HEK293 (cell line): ENCODE measurements at regions not wholly inside any gene's neighbourhood (a gene's known extent, or its start where the extent isn't known, plus 50 kb on each side); places are given as distances from the start of the nearest gene placed in this dataset.

Experiments used
- CTCF ChIA-PET: fragments of 350-600 bp; formaldehyde crosslinking; extraction: SDS; loops from one replicate; lab custom pipeline; 2021; ENCODE audit warnings: antibody characterized with exemption; lab: Yijun Ruan, JAX
- POLR2A ChIA-PET: fragments of 300-600 bp; formaldehyde crosslinking; extraction: SDS; loops from one replicate; lab custom pipeline; 2020; ENCODE audit warnings: antibody characterized with exemption, inconsistent platforms; lab: Yijun Ruan, JAX
- H3K27ac ChIP-seq: fragments of 200-500 bp; sonication (Bioruptor generic); 2 replicates; pipeline ENCODE4 v1.5.1; 2014; ENCODE audit warnings: low read depth, low read length, control low read depth, inconsistent platforms; ENCODE audit errors: extremely low read depth
- H3K36me3 ChIP-seq, 2 experiments: fragments of 200-500 bp in 1 of 2; sonication (Bioruptor generic) in 1 of 2; 1 replicate in 1 of 2; 2 replicates in 1 of 2; pipeline ENCODE4 v1.5.1; 2014 to 2017; ENCODE audit warnings: inconsistent platforms in 2 of 2, low read length in 2 of 2; ENCODE audit not compliant: control insufficient read depth in 2 of 2, insufficient read depth in 1 of 2
- H3K4me1 ChIP-seq: fragments of 200-500 bp; sonication (Bioruptor generic); 2 replicates; pipeline ENCODE4 v1.5.1; 2014; ENCODE audit warnings: mild to moderate bottlenecking, low read length, inconsistent platforms; ENCODE audit not compliant: control insufficient read depth, insufficient read depth
- H3K4me3 ChIP-seq: 2 replicates; pipeline ENCODE4 v1.5.1; 2011; ENCODE audit warnings: low read depth, mild to moderate bottlenecking, control low read depth, low read length, moderate library complexity
- H3K9me3 ChIP-seq: fragments of 200-500 bp; sonication (Bioruptor generic); 2 replicates; pipeline ENCODE4 v1.5.1; 2014; ENCODE audit warnings: low read depth, low read length, inconsistent platforms; ENCODE audit not compliant: control insufficient read depth, insufficient read depth
- HOXC10 ChIP-seq: sonication (generic); formaldehyde crosslinking; IDR thresholded peaks from 2 replicates; pipeline ENCODE4 v1.8.1; 2023; ENCODE audit warnings: mild to moderate bottlenecking, missing genetic modification reagents
- KLF7 ChIP-seq: fragments of 450-650 bp; formaldehyde crosslinking; IDR thresholded peaks from 2 replicates; pipeline ENCODE4 v1.5.1; 2016; ENCODE audit warnings: missing biosample characterization, missing genetic modification characterization, borderline replicate concordance
- OVOL3 ChIP-seq: fragments of 450-650 bp; formaldehyde crosslinking; IDR thresholded peaks from 2 replicates; pipeline ENCODE4 v1.5.1; 2016; ENCODE audit warnings: missing biosample characterization, missing genetic modification characterization
- TCF7L2 ChIP-seq: IDR thresholded peaks from 2 replicates; pipeline ENCODE4 v1.6.1; 2011; ENCODE audit warnings: low read depth, mild to moderate bottlenecking, inconsistent platforms, low read length, moderate library complexity, borderline replicate concordance
- ZBTB21 ChIP-seq: fragments of 450-650 bp; formaldehyde crosslinking; IDR thresholded peaks from 2 replicates; pipeline ENCODE4 v1.5.1; 2017; ENCODE audit warnings: missing biosample characterization, missing genetic modification characterization
- ZEB2 ChIP-seq: fragments of 450-650 bp; formaldehyde crosslinking; IDR thresholded peaks from 2 replicates; pipeline ENCODE4 v1.5.1; 2016; ENCODE audit warnings: missing biosample characterization, missing genetic modification characterization
- ZNF211 ChIP-seq: fragments of 450-650 bp; formaldehyde crosslinking; IDR thresholded peaks from 2 replicates; pipeline ENCODE4 v1.5.1; 2016; ENCODE audit warnings: low read depth, missing biosample characterization, missing genetic modification characterization
- ZNF214 ChIP-seq: fragments of 450-650 bp; formaldehyde crosslinking; IDR thresholded peaks from 2 replicates; pipeline ENCODE4 v1.5.1; 2017; ENCODE audit warnings: missing biosample characterization, mild to moderate bottlenecking, missing genetic modification characterization, borderline replicate concordance
- ZNF391 ChIP-seq: fragments of 450-650 bp; formaldehyde crosslinking; IDR thresholded peaks from 2 replicates; pipeline ENCODE4 v1.5.1; 2016; ENCODE audit warnings: low read depth, missing biosample characterization, missing genetic modification characterization, borderline replicate concordance
- ZNF571 ChIP-seq: fragments of 450-650 bp; formaldehyde crosslinking; IDR thresholded peaks from 2 replicates; pipeline ENCODE4 v1.5.0; 2017; ENCODE audit warnings: missing biosample characterization, missing genetic modification characterization
- ZNF621 ChIP-seq: fragments of 450-650 bp; formaldehyde crosslinking; IDR thresholded peaks from 2 replicates; pipeline ENCODE4 v1.5.1; 2017; ENCODE audit warnings: missing biosample characterization, missing genetic modification characterization
- ZNF777 ChIP-seq: fragments of 450-650 bp; formaldehyde crosslinking; IDR thresholded peaks from 2 replicates; pipeline ENCODE4 v1.5.1; 2017; ENCODE audit warnings: missing biosample characterization, missing genetic modification characterization, borderline replicate concordance
- ZNF792 ChIP-seq: fragments of 450-650 bp; formaldehyde crosslinking; IDR thresholded peaks from 2 replicates; pipeline ENCODE4 v1.5.1; 2016; ENCODE audit warnings: missing biosample characterization, missing genetic modification characterization
- ZNF837 ChIP-seq: fragments of 450-650 bp; formaldehyde crosslinking; IDR thresholded peaks from 2 replicates; pipeline ENCODE4 v1.5.1; 2016; ENCODE audit warnings: missing biosample characterization, missing genetic modification characterization
- TF ChIP-seq, protein P1 (sequence below): fragments of 450-650 bp; formaldehyde crosslinking; IDR thresholded peaks from 2 replicates; pipeline ENCODE4 v1.5.1; 2017; ENCODE audit warnings: missing biosample characterization, missing genetic modification characterization
- TF ChIP-seq, protein P2 (sequence below): fragments of 450-650 bp; formaldehyde crosslinking; IDR thresholded peaks from 2 replicates; pipeline ENCODE4 v1.5.1; 2016; ENCODE audit warnings: missing biosample characterization, missing genetic modification characterization
- TF ChIP-seq, protein P3 (sequence below): fragments of 450-650 bp; formaldehyde crosslinking; IDR thresholded peaks from 2 replicates; pipeline ENCODE4 v1.5.1; 2016; ENCODE audit warnings: missing biosample characterization, missing genetic modification characterization
- TF ChIP-seq, protein P4 (sequence below): fragments of 450-650 bp; formaldehyde crosslinking; IDR thresholded peaks from 2 replicates; pipeline ENCODE4 v1.5.1; 2016; ENCODE audit warnings: missing biosample characterization, missing genetic modification characterization

DNA sequence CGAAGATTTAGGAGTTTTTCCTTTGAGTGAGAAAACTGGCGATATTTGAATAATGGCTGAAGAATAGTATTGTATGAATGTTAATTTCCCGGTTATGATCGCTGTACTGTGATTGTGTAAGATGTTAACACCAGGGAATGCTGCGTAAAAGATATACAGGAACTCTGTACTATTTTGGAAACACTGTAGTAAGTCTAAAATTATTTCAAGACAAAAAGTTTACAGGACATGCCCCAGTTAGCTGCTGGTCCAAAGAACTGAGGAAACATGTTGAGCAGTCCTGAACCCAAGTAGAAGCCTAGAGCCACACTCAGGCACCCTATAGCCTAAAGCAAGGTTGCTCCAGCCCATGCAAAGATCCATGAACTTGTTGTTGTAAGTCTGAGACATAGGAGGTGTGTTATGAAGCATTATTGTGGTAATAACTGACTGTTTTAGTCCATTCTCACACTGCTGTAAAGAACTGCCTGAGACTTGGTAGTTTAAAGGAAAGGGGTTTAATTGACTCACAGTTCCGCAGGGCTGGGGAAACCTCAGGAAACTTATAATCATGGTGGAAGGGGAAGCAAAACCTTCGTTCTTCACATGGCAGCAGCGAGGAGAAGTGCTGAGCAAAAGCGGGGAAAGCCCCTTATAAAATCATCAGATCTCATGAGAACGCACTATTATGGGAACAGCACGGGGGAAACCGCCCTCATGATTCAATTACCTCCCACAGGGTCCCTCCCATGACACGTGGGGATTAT is 99.8 kb upstream of the RESF1 start:
- Histone ChIP-seq H3K9me3 (no peaks in the 10 kb centered on the region), H3K4me1 (no peaks in the 10 kb centered on the region), H3K4me3 (no peak overlapping the region), H3K27ac (no peak overlapping the region), H3K36me3 (no peaks in the 10 kb centered on the region)
- ChIA-PET POLR2A (no interaction called here), CTCF (no interaction called here)
- TF ChIP-seq, protein P1, sequence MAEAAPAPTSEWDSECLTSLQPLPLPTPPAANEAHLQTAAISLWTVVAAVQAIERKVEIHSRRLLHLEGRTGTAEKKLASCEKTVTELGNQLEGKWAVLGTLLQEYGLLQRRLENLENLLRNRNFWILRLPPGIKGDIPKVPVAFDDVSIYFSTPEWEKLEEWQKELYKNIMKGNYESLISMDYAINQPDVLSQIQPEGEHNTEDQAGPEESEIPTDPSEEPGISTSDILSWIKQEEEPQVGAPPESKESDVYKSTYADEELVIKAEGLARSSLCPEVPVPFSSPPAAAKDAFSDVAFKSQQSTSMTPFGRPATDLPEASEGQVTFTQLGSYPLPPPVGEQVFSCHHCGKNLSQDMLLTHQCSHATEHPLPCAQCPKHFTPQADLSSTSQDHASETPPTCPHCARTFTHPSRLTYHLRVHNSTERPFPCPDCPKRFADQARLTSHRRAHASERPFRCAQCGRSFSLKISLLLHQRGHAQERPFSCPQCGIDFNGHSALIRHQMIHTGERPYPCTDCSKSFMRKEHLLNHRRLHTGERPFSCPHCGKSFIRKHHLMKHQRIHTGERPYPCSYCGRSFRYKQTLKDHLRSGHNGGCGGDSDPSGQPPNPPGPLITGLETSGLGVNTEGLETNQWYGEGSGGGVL (tag by site-specific recombination): no peak
- no peak for TF ChIP-seq ZEB2 (tag by site-specific recombination)
- no peak for TF ChIP-seq ZNF792 (tag by site-specific recombination)

DNA sequence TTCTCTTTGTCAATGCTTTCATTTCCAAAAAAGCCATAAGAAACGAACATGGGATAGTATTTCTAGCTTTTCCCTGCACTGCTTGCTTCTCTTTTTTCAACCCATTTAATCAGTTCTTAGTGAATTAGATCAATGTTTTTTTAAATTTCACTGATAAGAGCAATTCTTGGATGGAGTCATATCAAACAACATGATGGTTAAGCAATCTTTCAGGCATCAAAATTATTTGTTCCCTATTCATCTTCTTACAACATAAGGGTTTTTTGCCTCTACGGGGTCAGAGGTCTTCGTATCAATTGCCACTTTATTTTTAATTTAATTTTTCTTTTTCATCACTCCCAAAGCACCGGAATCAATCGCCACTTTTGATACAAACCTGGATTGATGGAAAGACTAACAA is 103.8 kb upstream of the RESF1 start:
- POLR2A ChIA-PET: no interaction called here
- CTCF ChIA-PET: interaction anchor here (0.8 kb wide), 1 partner anchor 14 kb away, joined by 5 read pairs; no protein-coding TSS in a partner anchor
- Histone ChIP-seq H3K9me3 (no peaks in the 10 kb centered on the region), H3K4me3 (no peak overlapping the region), H3K36me3 (no peaks in the 10 kb centered on the region), H3K27ac (no peak overlapping the region), H3K4me1 (no peaks in the 10 kb centered on the region)
- no peak for TF ChIP-seq TCF7L2
- no peak for TF ChIP-seq ZNF621 (tag by site-specific recombination)
- no peak for TF ChIP-seq ZNF571 (tag by site-specific recombination)
- TF ChIP-seq HOXC10 (CRISPR knock-in tag): no peak
- TF ChIP-seq ZNF214 (tag by site-specific recombination): no peak
- TF ChIP-seq, protein P2, sequence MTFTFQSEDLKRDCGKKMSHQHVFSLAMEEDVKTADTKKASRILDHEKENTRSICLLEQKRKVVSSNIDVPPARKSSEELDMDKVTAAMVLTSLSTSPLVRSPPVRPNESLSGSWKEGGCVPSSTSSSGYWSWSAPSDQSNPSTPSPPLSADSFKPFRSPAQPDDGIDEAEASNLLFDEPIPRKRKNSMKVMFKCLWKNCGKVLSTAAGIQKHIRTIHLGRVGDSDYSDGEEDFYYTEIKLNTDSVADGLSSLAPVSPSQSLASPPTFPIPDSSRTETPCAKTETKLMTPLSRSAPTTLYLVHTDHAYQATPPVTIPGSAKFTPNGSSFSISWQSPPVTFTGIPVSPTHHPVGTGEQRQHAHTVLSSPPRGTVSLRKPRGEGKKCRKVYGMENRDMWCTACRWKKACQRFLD (tag by site-specific recombination): no peak
- TF ChIP-seq OVOL3: no peak
- no peak for TF ChIP-seq ZBTB21

DNA sequence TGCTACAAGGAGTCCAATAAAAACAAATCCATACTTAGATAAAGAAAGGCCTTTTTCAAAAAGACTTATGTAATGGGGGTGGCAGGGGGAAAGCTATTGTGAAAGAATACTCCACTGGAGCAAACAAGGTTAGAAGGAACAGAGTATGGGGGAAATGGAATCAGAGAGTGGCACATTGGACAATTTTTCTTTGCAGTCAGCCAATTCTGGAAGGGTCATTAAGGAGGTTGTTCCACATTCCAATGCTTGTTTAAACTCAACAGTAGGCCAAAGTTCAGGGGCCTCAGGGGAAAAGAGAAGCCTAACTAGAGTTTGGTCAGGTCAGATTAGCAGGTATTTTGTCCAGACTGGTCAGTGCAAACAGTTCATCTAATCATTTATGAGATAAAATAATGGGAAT is 105.2 kb upstream of the RESF1 start:
- TF ChIP-seq, protein P3, sequence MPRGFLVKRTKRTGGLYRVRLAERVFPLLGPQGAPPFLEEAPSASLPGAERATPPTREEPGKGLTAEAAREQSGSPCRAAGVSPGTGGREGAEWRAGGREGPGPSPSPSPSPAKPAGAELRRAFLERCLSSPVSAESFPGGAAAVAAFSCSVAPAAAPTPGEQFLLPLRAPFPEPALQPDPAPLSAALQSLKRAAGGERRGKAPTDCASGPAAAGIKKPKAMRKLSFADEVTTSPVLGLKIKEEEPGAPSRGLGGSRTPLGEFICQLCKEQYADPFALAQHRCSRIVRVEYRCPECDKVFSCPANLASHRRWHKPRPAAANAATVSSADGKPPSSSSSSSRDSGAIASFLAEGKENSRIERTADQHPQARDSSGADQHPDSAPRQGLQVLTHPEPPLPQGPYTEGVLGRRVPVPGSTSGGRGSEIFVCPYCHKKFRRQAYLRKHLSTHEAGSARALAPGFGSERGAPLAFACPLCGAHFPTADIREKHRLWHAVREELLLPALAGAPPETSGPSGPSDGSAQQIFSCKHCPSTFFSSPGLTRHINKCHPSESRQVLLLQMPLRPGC (tag by site-specific recombination): no peak
- no peak for TF ChIP-seq ZNF777 (tag by site-specific recombination)
- TF ChIP-seq, all 188 proteins: peak for 0
- Histone ChIP-seq H3K4me1 (no peaks in the 10 kb centered on the region), H3K36me3 (no peaks in the 10 kb centered on the region), H3K4me3 (no peak overlapping the region), H3K9me3 (no peaks in the 10 kb centered on the region), H3K27ac (no peak overlapping the region)
- POLR2A ChIA-PET: no interaction called here
- CTCF ChIA-PET: no interaction called here

DNA sequence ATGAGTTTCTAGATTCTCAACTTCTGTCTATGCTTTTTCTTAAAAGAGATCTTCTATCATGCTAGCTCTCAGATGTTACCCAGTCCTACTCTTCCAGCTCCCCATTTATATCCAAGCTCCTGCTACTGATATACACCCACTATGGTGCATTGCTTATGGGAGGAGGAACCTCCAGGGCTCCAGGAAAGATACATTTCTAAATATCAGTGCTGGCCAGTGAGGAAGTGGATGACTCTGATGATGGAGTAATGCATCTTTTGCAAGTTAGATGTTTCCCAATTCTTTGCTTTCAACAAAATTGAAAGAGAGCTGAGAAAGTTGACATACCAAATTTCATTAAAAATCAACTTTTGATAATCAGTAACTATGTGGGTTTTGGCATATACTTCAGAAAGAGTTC is 105.7 kb upstream of the RESF1 start:
- Histone ChIP-seq H3K36me3 (no peaks in the 10 kb centered on the region), H3K4me3 (no peak overlapping the region), H3K27ac (no peak overlapping the region), H3K9me3 (no peaks in the 10 kb centered on the region), H3K4me1 (no peaks in the 10 kb centered on the region)
- ChIA-PET POLR2A (no interaction called here), CTCF (no interaction called here)
- TF ChIP-seq ZNF621 (tag by site-specific recombination): no peak
- TF ChIP-seq, protein P4, sequence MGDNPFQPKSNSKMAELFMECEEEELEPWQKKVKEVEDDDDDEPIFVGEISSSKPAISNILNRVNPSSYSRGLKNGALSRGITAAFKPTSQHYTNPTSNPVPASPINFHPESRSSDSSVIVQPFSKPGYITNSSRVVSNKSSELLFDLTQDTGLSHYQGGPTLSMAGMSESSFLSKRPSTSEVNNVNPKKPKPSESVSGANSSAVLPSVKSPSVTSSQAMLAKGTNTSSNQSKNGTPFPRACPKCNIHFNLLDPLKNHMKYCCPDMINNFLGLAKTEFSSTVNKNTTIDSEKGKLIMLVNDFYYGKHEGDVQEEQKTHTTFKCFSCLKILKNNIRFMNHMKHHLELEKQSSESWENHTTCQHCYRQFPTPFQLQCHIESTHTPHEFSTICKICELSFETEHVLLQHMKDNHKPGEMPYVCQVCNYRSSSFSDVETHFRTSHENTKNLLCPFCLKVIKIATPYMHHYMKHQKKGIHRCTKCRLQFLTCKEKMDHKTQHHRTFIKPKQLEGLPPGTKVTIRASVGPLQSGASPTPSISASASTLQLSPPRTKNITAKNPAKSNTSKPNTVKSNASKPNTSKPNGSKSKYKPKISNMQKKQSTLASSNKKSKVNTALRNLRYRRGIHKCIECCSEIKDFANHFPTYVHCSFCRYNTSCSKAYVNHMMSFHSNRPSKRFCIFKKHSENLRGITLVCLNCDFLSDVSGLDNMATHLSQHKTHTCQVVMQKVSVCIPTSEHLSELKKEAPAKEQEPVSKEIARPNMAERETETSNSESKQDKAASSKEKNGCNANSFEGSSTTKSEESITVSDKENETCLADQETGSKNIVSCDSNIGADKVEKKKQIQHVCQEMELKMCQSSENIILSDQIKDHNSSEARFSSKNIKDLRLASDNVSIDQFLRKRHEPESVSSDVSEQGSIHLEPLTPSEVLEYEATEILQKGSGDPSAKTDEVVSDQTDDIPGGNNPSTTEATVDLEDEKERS (tag by site-specific recombination): no peak
- TF ChIP-seq KLF7: no peak
- TF ChIP-seq, protein P3 (tag by site-specific recombination): no peak
- no peak for TF ChIP-seq ZNF391 (tag by site-specific recombination)
- no peak for TF ChIP-seq ZNF837
- TF ChIP-seq ZNF211 (tag by site-specific recombination): no peak
